AG10803 (cell line): ENCODE measurements at regions not wholly inside any gene's neighbourhood (a gene's known extent, or its start where the extent isn't known, plus 50 kb on each side); places are given as distances from the start of the nearest gene placed in this dataset.

Experiments
- DNase-seq: peaks from one replicate; pipeline ENCODE4 v3.0.0; 2010; ENCODE audit warnings: low read depth
- H3K4me3 ChIP-seq: 2 replicates; pipeline ENCODE4 v1.5.1; 2011; ENCODE audit warnings: mild to moderate bottlenecking, low read length, control low read depth
- CTCF ChIP-seq: conservative IDR thresholded peaks from 2 replicates; pipeline ENCODE4 v1.5.1; 2011; ENCODE audit warnings: mild to moderate bottlenecking, low read length, control low read depth, inconsistent platforms

GRCh38 chr9:18036422-18037187 lies 437.3 kb upstream of the ADAMTSL1 start:
- H3K4me3 ChIP-seq, result no peak overlapping the region
- no peak for DNase-seq

GRCh38 chr9:18037981-18038380 lies 436.0 kb upstream of the ADAMTSL1 start:
- no peak overlapping the region for H3K4me3 ChIP-seq
- DNase-seq, result no peak
- TF ChIP-seq CTCF, result no peak

More at GRCh38 chr9:18036422-18037187, 437.3 kb upstream of the ADAMTSL1 start:
- TF ChIP-seq CTCF, result no peak

- no peak overlapping the region for H3K4me3 ChIP-seq
- no peak for TF ChIP-seq CTCF
- DNase-seq, result no peak
Observed at GRCh38 chr9:18040327-18040726, 433.6 kb upstream of the ADAMTSL1 start.

- TF ChIP-seq CTCF, result no peak
- no peak overlapping the region for H3K4me3 ChIP-seq
- no peak for DNase-seq
Observed at GRCh38 chr9:18043978-18044377, 430.0 kb upstream of the ADAMTSL1 start.

- no peak overlapping the region for H3K4me3 ChIP-seq
- no peak for DNase-seq
- TF ChIP-seq CTCF, result no peak
Observed at GRCh38 chr9:18045326-18045725, 428.6 kb upstream of the ADAMTSL1 start.

- TF ChIP-seq CTCF, result no peak
- no peak for DNase-seq
- no peak overlapping the region for H3K4me3 ChIP-seq
Observed at GRCh38 chr9:18046068-18046467, 427.9 kb upstream of the ADAMTSL1 start.

- no peak for DNase-seq
- TF ChIP-seq CTCF, result no peak
- H3K4me3 ChIP-seq, result no peak overlapping the region
Observed at GRCh38 chr9:18051638-18052037, 422.3 kb upstream of the ADAMTSL1 start.
